ENCODE measurements at regions not wholly inside any gene's neighbourhood (a gene's known extent, or its start where the extent isn't known, plus 50 kb on each side); places are given as distances from the start of the nearest gene placed in this dataset.

DNA sequence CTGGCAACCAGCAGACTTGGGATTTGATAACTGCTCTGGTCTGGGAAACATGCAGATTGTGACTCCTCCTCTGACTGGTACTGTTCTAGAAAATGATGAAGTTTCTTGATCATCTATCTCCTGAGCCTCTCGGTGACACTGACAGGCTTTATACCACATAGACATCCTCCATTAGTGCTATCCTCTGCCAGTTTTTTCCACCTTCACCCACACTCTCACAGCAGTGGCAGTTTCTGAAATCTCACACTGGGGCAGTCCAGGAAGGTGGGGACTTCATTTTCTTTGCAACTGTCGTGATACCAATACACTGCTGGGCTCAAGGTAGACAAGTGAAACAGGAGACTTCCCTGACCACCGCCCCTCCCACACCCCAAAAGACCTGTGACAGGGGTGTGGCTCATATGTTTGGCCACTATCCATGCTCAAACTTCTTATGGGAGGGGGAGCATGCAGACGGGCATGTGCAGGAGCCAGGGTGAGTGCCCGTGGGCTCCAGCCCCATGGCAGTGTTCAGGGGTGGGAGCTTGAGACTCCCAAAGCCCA, 66.3 kb upstream of the RMDN2 start:
- Histone ChIP-seq H3K9me2 (ENCODE audit: insufficient read depth, low read length) (no peaks in the 10 kb centered on the region), H3F3A (ENCODE audit: insufficient read depth, low read length, poor library complexity, severe bottlenecking) (no peaks in the 10 kb centered on the region), H2AFZ (ENCODE audit: low read depth, low read length) (no peak overlapping the region), H4K20me1 (ENCODE audit: insufficient read depth) (no peaks in the 10 kb centered on the region), H3K9me3 (ENCODE audit: low read length) (no peaks in the 10 kb centered on the region), H3K36me3 (ENCODE audit: insufficient read depth, low read length) (no peaks in the 10 kb centered on the region), H3K9ac (ENCODE audit: low read length) (no peak overlapping the region), H3K27me3 (ENCODE audit: insufficient read depth, low read depth, low read length) (no peaks in the 10 kb centered on the region), H3K4me3 (ENCODE audit: low read length) (no peak overlapping the region), H3K4me2 (ENCODE audit: low read length) (no peak overlapping the region), H3K27ac (ENCODE audit: low read length) (no peak overlapping the region), H3K79me2 (replicated peaks; ENCODE audit: insufficient read depth, low read length) (no peaks in the 10 kb centered on the region)
- no peak for TF ChIP-seq EP300 (conservative IDR thresholded peaks at IDR 0.05; ENCODE audit: poor library complexity, severe bottlenecking)
- TF ChIP-seq, protein P1, sequence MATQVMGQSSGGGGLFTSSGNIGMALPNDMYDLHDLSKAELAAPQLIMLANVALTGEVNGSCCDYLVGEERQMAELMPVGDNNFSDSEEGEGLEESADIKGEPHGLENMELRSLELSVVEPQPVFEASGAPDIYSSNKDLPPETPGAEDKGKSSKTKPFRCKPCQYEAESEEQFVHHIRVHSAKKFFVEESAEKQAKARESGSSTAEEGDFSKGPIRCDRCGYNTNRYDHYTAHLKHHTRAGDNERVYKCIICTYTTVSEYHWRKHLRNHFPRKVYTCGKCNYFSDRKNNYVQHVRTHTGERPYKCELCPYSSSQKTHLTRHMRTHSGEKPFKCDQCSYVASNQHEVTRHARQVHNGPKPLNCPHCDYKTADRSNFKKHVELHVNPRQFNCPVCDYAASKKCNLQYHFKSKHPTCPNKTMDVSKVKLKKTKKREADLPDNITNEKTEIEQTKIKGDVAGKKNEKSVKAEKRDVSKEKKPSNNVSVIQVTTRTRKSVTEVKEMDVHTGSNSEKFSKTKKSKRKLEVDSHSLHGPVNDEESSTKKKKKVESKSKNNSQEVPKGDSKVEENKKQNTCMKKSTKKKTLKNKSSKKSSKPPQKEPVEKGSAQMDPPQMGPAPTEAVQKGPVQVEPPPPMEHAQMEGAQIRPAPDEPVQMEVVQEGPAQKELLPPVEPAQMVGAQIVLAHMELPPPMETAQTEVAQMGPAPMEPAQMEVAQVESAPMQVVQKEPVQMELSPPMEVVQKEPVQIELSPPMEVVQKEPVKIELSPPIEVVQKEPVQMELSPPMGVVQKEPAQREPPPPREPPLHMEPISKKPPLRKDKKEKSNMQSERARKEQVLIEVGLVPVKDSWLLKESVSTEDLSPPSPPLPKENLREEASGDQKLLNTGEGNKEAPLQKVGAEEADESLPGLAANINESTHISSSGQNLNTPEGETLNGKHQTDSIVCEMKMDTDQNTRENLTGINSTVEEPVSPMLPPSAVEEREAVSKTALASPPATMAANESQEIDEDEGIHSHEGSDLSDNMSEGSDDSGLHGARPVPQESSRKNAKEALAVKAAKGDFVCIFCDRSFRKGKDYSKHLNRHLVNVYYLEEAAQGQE (IDR thresholded peaks at IDR 0.05; ENCODE audit: borderline replicate concordance) = no peak
- no peak for TF ChIP-seq POLR2AphosphoS5 (IDR thresholded peaks at IDR 0.05)
- no peak for TF ChIP-seq TAF1 (IDR thresholded peaks at IDR 0.05; ENCODE audit: low read depth)
- TF ChIP-seq SMC3 (conservative IDR thresholded peaks at IDR 0.05; ENCODE audit: poor library complexity) = no peak

GRCh38 chr2:37862620-37863019, 62.5 kb upstream of the RMDN2 start:
- no peaks in the 10 kb centered on the region for H3K36me3 ChIP-seq (ENCODE audit: insufficient read depth, low read length)
- no peak overlapping the region for H3K4me2 ChIP-seq (ENCODE audit: low read length)
- no peak overlapping the region for H3K27ac ChIP-seq (ENCODE audit: low read length)
- no peaks in the 10 kb centered on the region for H3K27me3 ChIP-seq (ENCODE audit: insufficient read depth, low read depth, low read length)
- no peak overlapping the region for H2AFZ ChIP-seq (ENCODE audit: low read depth, low read length)
- H3K79me2 ChIP-seq (replicated peaks; ENCODE audit: insufficient read depth, low read length) = no peaks in the 10 kb centered on the region
- TF ChIP-seq TAF1 (IDR thresholded peaks at IDR 0.05; ENCODE audit: low read depth) = no peak
- TF ChIP-seq POLR2AphosphoS5 (IDR thresholded peaks at IDR 0.05) = no peak
- TF ChIP-seq EP300 (conservative IDR thresholded peaks at IDR 0.05; ENCODE audit: poor library complexity, severe bottlenecking) = no peak
- TF ChIP-seq EZH2 (IDR thresholded peaks at IDR 0.05; ENCODE audit: borderline replicate concordance, insufficient read depth, low read length, poor library complexity, severe bottlenecking) = no peak
- TF ChIP-seq MXI1 (conservative IDR thresholded peaks at IDR 0.05; ENCODE audit: poor library complexity, severe bottlenecking) = no peak
- TF ChIP-seq, protein P2, sequence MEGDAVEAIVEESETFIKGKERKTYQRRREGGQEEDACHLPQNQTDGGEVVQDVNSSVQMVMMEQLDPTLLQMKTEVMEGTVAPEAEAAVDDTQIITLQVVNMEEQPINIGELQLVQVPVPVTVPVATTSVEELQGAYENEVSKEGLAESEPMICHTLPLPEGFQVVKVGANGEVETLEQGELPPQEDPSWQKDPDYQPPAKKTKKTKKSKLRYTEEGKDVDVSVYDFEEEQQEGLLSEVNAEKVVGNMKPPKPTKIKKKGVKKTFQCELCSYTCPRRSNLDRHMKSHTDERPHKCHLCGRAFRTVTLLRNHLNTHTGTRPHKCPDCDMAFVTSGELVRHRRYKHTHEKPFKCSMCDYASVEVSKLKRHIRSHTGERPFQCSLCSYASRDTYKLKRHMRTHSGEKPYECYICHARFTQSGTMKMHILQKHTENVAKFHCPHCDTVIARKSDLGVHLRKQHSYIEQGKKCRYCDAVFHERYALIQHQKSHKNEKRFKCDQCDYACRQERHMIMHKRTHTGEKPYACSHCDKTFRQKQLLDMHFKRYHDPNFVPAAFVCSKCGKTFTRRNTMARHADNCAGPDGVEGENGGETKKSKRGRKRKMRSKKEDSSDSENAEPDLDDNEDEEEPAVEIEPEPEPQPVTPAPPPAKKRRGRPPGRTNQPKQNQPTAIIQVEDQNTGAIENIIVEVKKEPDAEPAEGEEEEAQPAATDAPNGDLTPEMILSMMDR (IDR thresholded peaks at IDR 0.05; ENCODE audit: poor library complexity, severe bottlenecking) = no peak
- no peaks in the 10 kb centered on the region for H3K9me3 ChIP-seq (ENCODE audit: low read length)
- no peaks in the 10 kb centered on the region for H3K9me2 ChIP-seq (ENCODE audit: insufficient read depth, low read length)
- no peaks in the 10 kb centered on the region for H3F3A ChIP-seq (ENCODE audit: insufficient read depth, low read length, poor library complexity, severe bottlenecking)
- no peaks in the 10 kb centered on the region for H4K20me1 ChIP-seq (ENCODE audit: insufficient read depth)
- no peak overlapping the region for H3K9ac ChIP-seq (ENCODE audit: low read length)
- H3K4me3 ChIP-seq (ENCODE audit: low read length) = no peak overlapping the region

GRCh38 chr2:37864217-37864616, 60.9 kb upstream of the RMDN2 start:
- Histone ChIP-seq H3K4me3 (ENCODE audit: low read length) (no peak overlapping the region), H3K9me3 (ENCODE audit: low read length) (no peaks in the 10 kb centered on the region), H4K20me1 (ENCODE audit: insufficient read depth) (no peaks in the 10 kb centered on the region), H3K4me2 (ENCODE audit: low read length) (no peak overlapping the region), H3F3A (ENCODE audit: insufficient read depth, low read length, poor library complexity, severe bottlenecking) (no peaks in the 10 kb centered on the region), H3K27ac (ENCODE audit: low read length) (no peak overlapping the region), H3K79me2 (replicated peaks; ENCODE audit: insufficient read depth, low read length) (no peaks in the 10 kb centered on the region), H2AFZ (ENCODE audit: low read depth, low read length) (no peak overlapping the region), H3K9me2 (ENCODE audit: insufficient read depth, low read length) (no peaks in the 10 kb centered on the region), H3K27me3 (ENCODE audit: insufficient read depth, low read depth, low read length) (no peaks in the 10 kb centered on the region), H3K36me3 (ENCODE audit: insufficient read depth, low read length) (no peaks in the 10 kb centered on the region), H3K9ac (ENCODE audit: low read length) (no peak overlapping the region)
- TF ChIP-seq MXI1 (conservative IDR thresholded peaks at IDR 0.05; ENCODE audit: poor library complexity, severe bottlenecking) (no peak), POLR2AphosphoS5 (IDR thresholded peaks at IDR 0.05) (no peak), RAD21 (conservative IDR thresholded peaks at IDR 0.05) (no peak), EZH2 (IDR thresholded peaks at IDR 0.05; ENCODE audit: borderline replicate concordance, insufficient read depth, low read length, poor library complexity, severe bottlenecking) (no peak), EP300 (conservative IDR thresholded peaks at IDR 0.05; ENCODE audit: poor library complexity, severe bottlenecking) (no peak), SMC3 (conservative IDR thresholded peaks at IDR 0.05; ENCODE audit: poor library complexity) (no peak), TAF1 (IDR thresholded peaks at IDR 0.05; ENCODE audit: low read depth) (no peak)
- TF ChIP-seq, protein P2 (IDR thresholded peaks at IDR 0.05; ENCODE audit: poor library complexity, severe bottlenecking) = no peak
- TF ChIP-seq, protein P1 (IDR thresholded peaks at IDR 0.05; ENCODE audit: borderline replicate concordance) = no peak

Data from neural cell (in vitro differentiated cells).